ENCODE measurements at regions not wholly inside any gene's neighbourhood (a gene's known extent, or its start where the extent isn't known, plus 50 kb on each side); places are given as distances from the start of the nearest gene placed in this dataset.

- DNase-seq (ENCODE audit: low read depth), result no peak
- H3K4me3 ChIP-seq (ENCODE audit: low read length), result no peak overlapping the region
- TF ChIP-seq CTCF (conservative IDR thresholded peaks at IDR 0.05; ENCODE audit: low read length), result no peak
Observed at GRCh38 chr12:100699209-100699608, 95.4 kb upstream of the ANO4 start.

- TF ChIP-seq CTCF (conservative IDR thresholded peaks at IDR 0.05; ENCODE audit: low read length), result no peak
- DNase-seq (ENCODE audit: low read depth), result no peak
- no peak overlapping the region for H3K4me3 ChIP-seq (ENCODE audit: low read length)
Observed at GRCh38 chr12:100703337-100703736, 91.2 kb upstream of the ANO4 start.

GRCh38 chr12:100703868-100704267, 90.7 kb upstream of the ANO4 start:
- no peak overlapping the region for H3K4me3 ChIP-seq (ENCODE audit: low read length)
- DNase-seq (ENCODE audit: low read depth), result no peak
- TF ChIP-seq CTCF (conservative IDR thresholded peaks at IDR 0.05; ENCODE audit: low read length), result no peak

GRCh38 chr12:100706033-100706432, 88.5 kb upstream of the ANO4 start:
- no peak overlapping the region for H3K4me3 ChIP-seq (ENCODE audit: low read length)
- peak; percentile 87 for DNase-seq (ENCODE audit: low read depth)
- no peak for TF ChIP-seq CTCF (conservative IDR thresholded peaks at IDR 0.05; ENCODE audit: low read length)

- H3K4me3 ChIP-seq (ENCODE audit: low read length), result no peak overlapping the region
- no peak for TF ChIP-seq CTCF (conservative IDR thresholded peaks at IDR 0.05; ENCODE audit: low read length)
- no peak for DNase-seq (ENCODE audit: low read depth)
Observed at GRCh38 chr12:100708591-100708990, 86.0 kb upstream of the ANO4 start.

- DNase-seq (ENCODE audit: low read depth), result no peak
- no peak for TF ChIP-seq CTCF (conservative IDR thresholded peaks at IDR 0.05; ENCODE audit: low read length)
- H3K4me3 ChIP-seq (ENCODE audit: low read length), result peak overlapping the region; percentile 59
Observed at GRCh38 chr12:100715976-100716944, 78.3 kb upstream of the ANO4 start.

Measured in AG10803 (cell line).